GM23338 (cell line): ENCODE measurements at regions not wholly inside any gene's neighbourhood (a gene's known extent, or its start where the extent isn't known, plus 50 kb on each side); places are given as distances from the start of the nearest gene placed in this dataset.
A peak's percentile ranks its signal among the peaks of the same experiment; 100 is the strongest.

Experiments used
- ATAC-seq: fragments of 200-7000 bp; cut with Tn5 transposase; 3 replicates; pipeline ENCODE4 v1.9.1; 2020
- DNase-seq: peaks from one replicate; pipeline ENCODE4 v3.0.0-alpha.2; 2015; ENCODE audit warnings: low spot score
- H2AFZ ChIP-seq: fragments of 200-600 bp; sonication (generic); 2 replicates; pipeline ENCODE4 v1.8.0; 2016; ENCODE audit warnings: antibody characterized with exemption, mild to moderate bottlenecking, moderate library complexity
- H3F3A ChIP-seq: fragments of 200-600 bp; sonication (generic); replicated peaks from 2 replicates; pipeline ENCODE4 v1.8.0; 2017; ENCODE audit warnings: antibody characterized with exemption, mixed run types, low read depth
- H3K27ac ChIP-seq: fragments of 200-600 bp; sonication (generic); 2 replicates; pipeline ENCODE4 v1.6.1; 2016; ENCODE audit warnings: low read depth
- H3K27me3 ChIP-seq: fragments of 200-600 bp; sonication (generic); 2 replicates; pipeline ENCODE4 v1.8.0; 2016; ENCODE audit warnings: mild to moderate bottlenecking, mixed run types, moderate library complexity; ENCODE audit not compliant: insufficient read depth
- H3K36me3 ChIP-seq: fragments of 200-600 bp; sonication (generic); 2 replicates; pipeline ENCODE4 v1.8.0; 2016; ENCODE audit warnings: mild to moderate bottlenecking; ENCODE audit not compliant: insufficient read depth
- H3K4me1 ChIP-seq: fragments of 200-600 bp; sonication (generic); 2 replicates; pipeline ENCODE4 v1.8.0; 2016; ENCODE audit warnings: mild to moderate bottlenecking, moderate library complexity; ENCODE audit not compliant: insufficient read depth
- H3K4me2 ChIP-seq: fragments of 200-600 bp; sonication (generic); 2 replicates; pipeline ENCODE4 v1.7.1; 2017; ENCODE audit warnings: mixed run types
- H3K4me3 ChIP-seq: fragments of 200-600 bp; sonication (generic); 2 replicates; pipeline ENCODE4 v1.6.1; 2016; ENCODE audit warnings: mixed run types
- H3K79me2 ChIP-seq: fragments of 200-600 bp; sonication (generic); replicated peaks from 2 replicates; pipeline ENCODE4 v1.8.0; 2017; ENCODE audit warnings: mild to moderate bottlenecking; ENCODE audit not compliant: insufficient read depth
- H3K9me2 ChIP-seq: fragments of 200-600 bp; sonication (generic); 2 replicates; pipeline ENCODE4 v1.8.0; 2017; ENCODE audit not compliant: insufficient read depth
- H4K20me1 ChIP-seq: fragments of 200-600 bp; sonication (generic); replicated peaks from 2 replicates; pipeline ENCODE4 v1.8.0; 2017; ENCODE audit warnings: mild to moderate bottlenecking; ENCODE audit not compliant: insufficient read depth
- H3K27ac Mint-ChIP-seq: 2 replicates; pipeline ENCODE4 v1.8.0; 2020; ENCODE audit warnings: inconsistent platforms, mild to moderate bottlenecking, moderate library complexity, mixed read lengths
- H3K27me3 Mint-ChIP-seq: 3 replicates; pipeline ENCODE4 v1.8.0; 2022; ENCODE audit warnings: low read depth, mild to moderate bottlenecking, moderate library complexity, mixed read lengths, inconsistent platforms; ENCODE audit not compliant: insufficient read depth, poor library complexity
- H3K36me3 Mint-ChIP-seq: 3 replicates; pipeline ENCODE4 v1.8.0; 2021; ENCODE audit warnings: low read depth, mild to moderate bottlenecking, inconsistent platforms, moderate library complexity, mixed read lengths
- H3K4me1 Mint-ChIP-seq: 3 replicates; pipeline ENCODE4 v1.8.0; 2020; ENCODE audit warnings: mild to moderate bottlenecking, inconsistent platforms, mixed read lengths
- H3K4me3 Mint-ChIP-seq: 3 replicates; pipeline ENCODE4 v1.8.0; 2021; ENCODE audit warnings: moderate library complexity, mild to moderate bottlenecking, inconsistent platforms, mixed read lengths
- H3K9me3 Mint-ChIP-seq: 3 replicates; pipeline ENCODE4 v1.8.0; 2020; ENCODE audit warnings: moderate library complexity, mild to moderate bottlenecking, inconsistent platforms, mixed read lengths
- EZH2 ChIP-seq: fragments of 200-600 bp; sonication (generic); IDR thresholded peaks from one replicate; pipeline ENCODE4 v1.8.0; 2017; ENCODE audit warnings: antibody characterized with exemption, mild to moderate bottlenecking, low read depth; ENCODE audit not compliant: unreplicated experiment
- NANOG ChIP-seq: IDR thresholded peaks from 2 replicates; pipeline ENCODE4 v1.6.1; 2016; ENCODE audit warnings: antibody characterized with exemption, borderline replicate concordance
- STAT1 ChIP-seq: IDR thresholded peaks from one replicate; pipeline ENCODE4 v1.6.1; 2016; ENCODE audit warnings: antibody characterized with exemption; ENCODE audit not compliant: unreplicated experiment
- ZNF114 ChIP-seq: fragments of 250-450 bp; sonication (Bioruptor Pico); IDR thresholded peaks from 2 replicates; pipeline ENCODE4 v1.5.0; 2020; ENCODE audit warnings: mild to moderate bottlenecking, moderate library complexity
- ZNF331 ChIP-seq: fragments of 250-450 bp; sonication (Bioruptor Pico); IDR thresholded peaks from 2 replicates; pipeline ENCODE4 v1.5.0; 2020; ENCODE audit warnings: low read depth, mild to moderate bottlenecking, moderate library complexity
- TF ChIP-seq, protein P1 (sequence below), 2 experiments: fragments of 200-600 bp in 1 of 2; sonication (generic) in 1 of 2; conservative IDR thresholded peaks; 2 replicates each; pipeline versions ENCODE4 v1.5.1 to v1.6.1; 2016 to 2017; ENCODE audit warnings: antibody characterized with exemption in 2 of 2, low read depth in 2 of 2, mild to moderate bottlenecking in 2 of 2, moderate library complexity in 1 of 2
- TF ChIP-seq, protein P2 (sequence below): IDR thresholded peaks from one replicate; pipeline ENCODE4 v1.6.1; 2018; ENCODE audit warnings: antibody characterized with exemption; ENCODE audit not compliant: unreplicated experiment
- TF ChIP-seq, protein P3 (sequence below): fragments of 250-450 bp; sonication (Bioruptor Pico); IDR thresholded peaks from 2 replicates; pipeline ENCODE4 v1.5.0; 2020; ENCODE audit warnings: mild to moderate bottlenecking, moderate library complexity

DNA sequence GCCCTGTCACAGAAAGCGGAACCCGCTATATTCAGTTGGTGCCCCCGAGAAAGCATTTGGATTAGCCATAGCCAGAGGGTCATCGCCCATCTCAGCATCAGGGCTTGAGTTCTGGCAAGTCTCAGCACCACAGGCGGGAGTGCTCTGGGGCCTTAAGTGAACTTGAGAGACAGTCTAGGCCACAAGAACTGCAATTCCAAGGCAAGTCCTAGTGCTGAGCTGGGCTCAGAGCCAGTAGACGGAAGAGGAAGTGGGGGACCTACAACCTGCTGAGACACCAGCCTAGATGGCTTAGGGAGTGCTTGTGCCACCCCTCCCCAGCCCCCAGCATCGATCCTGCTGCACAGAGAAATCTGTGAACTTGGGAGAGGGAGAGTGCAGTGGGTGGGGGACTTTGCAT is 594.9 kb downstream of the CCDC171 start:
- Mint-ChIP-seq H3K27ac (no peak overlapping the region), H3K4me1 (peaks cover 5% of the 10 kb centered on the region), H3K27me3 (peaks cover 2% of the 10 kb centered on the region), H3K4me3 (no peak overlapping the region), H3K36me3 (no peaks in the 10 kb centered on the region), H3K9me3 (no peaks in the 10 kb centered on the region)
- no peak for ATAC-seq
- H3K27me3 ChIP-seq, result no peaks in the 10 kb centered on the region
- no peaks in the 10 kb centered on the region for H3F3A ChIP-seq
- no peak overlapping the region for H3K4me3 ChIP-seq
- H3K4me1 ChIP-seq, result no peaks in the 10 kb centered on the region
- H4K20me1 ChIP-seq, result no peaks in the 10 kb centered on the region
- no peak overlapping the region for H3K27ac ChIP-seq
- no peak for TF ChIP-seq STAT1
- TF ChIP-seq, protein P1, sequence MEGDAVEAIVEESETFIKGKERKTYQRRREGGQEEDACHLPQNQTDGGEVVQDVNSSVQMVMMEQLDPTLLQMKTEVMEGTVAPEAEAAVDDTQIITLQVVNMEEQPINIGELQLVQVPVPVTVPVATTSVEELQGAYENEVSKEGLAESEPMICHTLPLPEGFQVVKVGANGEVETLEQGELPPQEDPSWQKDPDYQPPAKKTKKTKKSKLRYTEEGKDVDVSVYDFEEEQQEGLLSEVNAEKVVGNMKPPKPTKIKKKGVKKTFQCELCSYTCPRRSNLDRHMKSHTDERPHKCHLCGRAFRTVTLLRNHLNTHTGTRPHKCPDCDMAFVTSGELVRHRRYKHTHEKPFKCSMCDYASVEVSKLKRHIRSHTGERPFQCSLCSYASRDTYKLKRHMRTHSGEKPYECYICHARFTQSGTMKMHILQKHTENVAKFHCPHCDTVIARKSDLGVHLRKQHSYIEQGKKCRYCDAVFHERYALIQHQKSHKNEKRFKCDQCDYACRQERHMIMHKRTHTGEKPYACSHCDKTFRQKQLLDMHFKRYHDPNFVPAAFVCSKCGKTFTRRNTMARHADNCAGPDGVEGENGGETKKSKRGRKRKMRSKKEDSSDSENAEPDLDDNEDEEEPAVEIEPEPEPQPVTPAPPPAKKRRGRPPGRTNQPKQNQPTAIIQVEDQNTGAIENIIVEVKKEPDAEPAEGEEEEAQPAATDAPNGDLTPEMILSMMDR (conservative IDR thresholded peaks at IDR 0.05; ENCODE audit: low read depth in 2 of 2), result no peak
- no peak for TF ChIP-seq NANOG
- H2AFZ ChIP-seq, result peak overlapping the region; percentile 47; the same call in 1 of the 2 replicates
- H3K4me2 ChIP-seq, result no peak overlapping the region
- no peaks in the 10 kb centered on the region for H3K36me3 ChIP-seq
- no peaks in the 10 kb centered on the region for H3K9me2 ChIP-seq
- DNase-seq, result no peak
- no peaks in the 10 kb centered on the region for H3K79me2 ChIP-seq

DNA sequence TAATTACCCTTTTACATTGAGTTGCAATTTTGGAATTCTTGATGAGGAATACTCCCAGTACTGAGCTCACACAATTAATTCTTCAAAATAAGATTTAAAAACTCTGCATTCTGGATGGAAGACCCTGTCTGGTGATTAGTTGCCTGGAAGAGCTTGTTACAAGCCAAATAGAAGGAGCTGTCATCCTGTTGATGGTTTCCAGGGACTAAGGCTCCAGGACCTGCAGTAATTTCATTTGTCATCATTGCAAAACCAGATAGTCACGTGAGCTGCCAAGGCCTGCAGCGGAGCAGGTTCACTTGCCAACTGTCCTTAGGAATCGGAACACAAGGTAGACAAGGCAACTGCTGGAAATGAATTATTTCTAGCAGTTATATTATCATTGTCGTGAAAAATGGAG is 597.7 kb downstream of the CCDC171 start:
- Mint-ChIP-seq H3K9me3 (no peaks in the 10 kb centered on the region), H3K36me3 (no peaks in the 10 kb centered on the region), H3K4me3 (no peak overlapping the region), H3K27ac (no peak overlapping the region), H3K4me1 (peaks cover 12% of the 10 kb centered on the region), H3K27me3 (peaks cover 15% of the 10 kb centered on the region)
- Histone ChIP-seq H3K4me1 (no peaks in the 10 kb centered on the region), H4K20me1 (no peaks in the 10 kb centered on the region), H3K27me3 (peaks cover 13% of the 10 kb centered on the region), H2AFZ (no peak overlapping the region), H3K4me3 (no peak overlapping the region), H3K36me3 (no peaks in the 10 kb centered on the region), H3F3A (no peaks in the 10 kb centered on the region), H3K4me2 (no peak overlapping the region), H3K9me2 (no peaks in the 10 kb centered on the region), H3K79me2 (no peaks in the 10 kb centered on the region), H3K27ac (no peak overlapping the region)
- no peak for ATAC-seq
- no peak for DNase-seq
- TF ChIP-seq, protein P1 (conservative IDR thresholded peaks at IDR 0.05; ENCODE audit: low read depth in 2 of 2), result no peak
- TF ChIP-seq NANOG, result no peak
- no peak for TF ChIP-seq ZNF331 (CRISPR knock-in tag)
- no peak for TF ChIP-seq ZNF114 (CRISPR knock-in tag)
- no peak for TF ChIP-seq EZH2
- TF ChIP-seq, protein P2, sequence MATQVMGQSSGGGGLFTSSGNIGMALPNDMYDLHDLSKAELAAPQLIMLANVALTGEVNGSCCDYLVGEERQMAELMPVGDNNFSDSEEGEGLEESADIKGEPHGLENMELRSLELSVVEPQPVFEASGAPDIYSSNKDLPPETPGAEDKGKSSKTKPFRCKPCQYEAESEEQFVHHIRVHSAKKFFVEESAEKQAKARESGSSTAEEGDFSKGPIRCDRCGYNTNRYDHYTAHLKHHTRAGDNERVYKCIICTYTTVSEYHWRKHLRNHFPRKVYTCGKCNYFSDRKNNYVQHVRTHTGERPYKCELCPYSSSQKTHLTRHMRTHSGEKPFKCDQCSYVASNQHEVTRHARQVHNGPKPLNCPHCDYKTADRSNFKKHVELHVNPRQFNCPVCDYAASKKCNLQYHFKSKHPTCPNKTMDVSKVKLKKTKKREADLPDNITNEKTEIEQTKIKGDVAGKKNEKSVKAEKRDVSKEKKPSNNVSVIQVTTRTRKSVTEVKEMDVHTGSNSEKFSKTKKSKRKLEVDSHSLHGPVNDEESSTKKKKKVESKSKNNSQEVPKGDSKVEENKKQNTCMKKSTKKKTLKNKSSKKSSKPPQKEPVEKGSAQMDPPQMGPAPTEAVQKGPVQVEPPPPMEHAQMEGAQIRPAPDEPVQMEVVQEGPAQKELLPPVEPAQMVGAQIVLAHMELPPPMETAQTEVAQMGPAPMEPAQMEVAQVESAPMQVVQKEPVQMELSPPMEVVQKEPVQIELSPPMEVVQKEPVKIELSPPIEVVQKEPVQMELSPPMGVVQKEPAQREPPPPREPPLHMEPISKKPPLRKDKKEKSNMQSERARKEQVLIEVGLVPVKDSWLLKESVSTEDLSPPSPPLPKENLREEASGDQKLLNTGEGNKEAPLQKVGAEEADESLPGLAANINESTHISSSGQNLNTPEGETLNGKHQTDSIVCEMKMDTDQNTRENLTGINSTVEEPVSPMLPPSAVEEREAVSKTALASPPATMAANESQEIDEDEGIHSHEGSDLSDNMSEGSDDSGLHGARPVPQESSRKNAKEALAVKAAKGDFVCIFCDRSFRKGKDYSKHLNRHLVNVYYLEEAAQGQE, result no peak
- TF ChIP-seq, protein P3, sequence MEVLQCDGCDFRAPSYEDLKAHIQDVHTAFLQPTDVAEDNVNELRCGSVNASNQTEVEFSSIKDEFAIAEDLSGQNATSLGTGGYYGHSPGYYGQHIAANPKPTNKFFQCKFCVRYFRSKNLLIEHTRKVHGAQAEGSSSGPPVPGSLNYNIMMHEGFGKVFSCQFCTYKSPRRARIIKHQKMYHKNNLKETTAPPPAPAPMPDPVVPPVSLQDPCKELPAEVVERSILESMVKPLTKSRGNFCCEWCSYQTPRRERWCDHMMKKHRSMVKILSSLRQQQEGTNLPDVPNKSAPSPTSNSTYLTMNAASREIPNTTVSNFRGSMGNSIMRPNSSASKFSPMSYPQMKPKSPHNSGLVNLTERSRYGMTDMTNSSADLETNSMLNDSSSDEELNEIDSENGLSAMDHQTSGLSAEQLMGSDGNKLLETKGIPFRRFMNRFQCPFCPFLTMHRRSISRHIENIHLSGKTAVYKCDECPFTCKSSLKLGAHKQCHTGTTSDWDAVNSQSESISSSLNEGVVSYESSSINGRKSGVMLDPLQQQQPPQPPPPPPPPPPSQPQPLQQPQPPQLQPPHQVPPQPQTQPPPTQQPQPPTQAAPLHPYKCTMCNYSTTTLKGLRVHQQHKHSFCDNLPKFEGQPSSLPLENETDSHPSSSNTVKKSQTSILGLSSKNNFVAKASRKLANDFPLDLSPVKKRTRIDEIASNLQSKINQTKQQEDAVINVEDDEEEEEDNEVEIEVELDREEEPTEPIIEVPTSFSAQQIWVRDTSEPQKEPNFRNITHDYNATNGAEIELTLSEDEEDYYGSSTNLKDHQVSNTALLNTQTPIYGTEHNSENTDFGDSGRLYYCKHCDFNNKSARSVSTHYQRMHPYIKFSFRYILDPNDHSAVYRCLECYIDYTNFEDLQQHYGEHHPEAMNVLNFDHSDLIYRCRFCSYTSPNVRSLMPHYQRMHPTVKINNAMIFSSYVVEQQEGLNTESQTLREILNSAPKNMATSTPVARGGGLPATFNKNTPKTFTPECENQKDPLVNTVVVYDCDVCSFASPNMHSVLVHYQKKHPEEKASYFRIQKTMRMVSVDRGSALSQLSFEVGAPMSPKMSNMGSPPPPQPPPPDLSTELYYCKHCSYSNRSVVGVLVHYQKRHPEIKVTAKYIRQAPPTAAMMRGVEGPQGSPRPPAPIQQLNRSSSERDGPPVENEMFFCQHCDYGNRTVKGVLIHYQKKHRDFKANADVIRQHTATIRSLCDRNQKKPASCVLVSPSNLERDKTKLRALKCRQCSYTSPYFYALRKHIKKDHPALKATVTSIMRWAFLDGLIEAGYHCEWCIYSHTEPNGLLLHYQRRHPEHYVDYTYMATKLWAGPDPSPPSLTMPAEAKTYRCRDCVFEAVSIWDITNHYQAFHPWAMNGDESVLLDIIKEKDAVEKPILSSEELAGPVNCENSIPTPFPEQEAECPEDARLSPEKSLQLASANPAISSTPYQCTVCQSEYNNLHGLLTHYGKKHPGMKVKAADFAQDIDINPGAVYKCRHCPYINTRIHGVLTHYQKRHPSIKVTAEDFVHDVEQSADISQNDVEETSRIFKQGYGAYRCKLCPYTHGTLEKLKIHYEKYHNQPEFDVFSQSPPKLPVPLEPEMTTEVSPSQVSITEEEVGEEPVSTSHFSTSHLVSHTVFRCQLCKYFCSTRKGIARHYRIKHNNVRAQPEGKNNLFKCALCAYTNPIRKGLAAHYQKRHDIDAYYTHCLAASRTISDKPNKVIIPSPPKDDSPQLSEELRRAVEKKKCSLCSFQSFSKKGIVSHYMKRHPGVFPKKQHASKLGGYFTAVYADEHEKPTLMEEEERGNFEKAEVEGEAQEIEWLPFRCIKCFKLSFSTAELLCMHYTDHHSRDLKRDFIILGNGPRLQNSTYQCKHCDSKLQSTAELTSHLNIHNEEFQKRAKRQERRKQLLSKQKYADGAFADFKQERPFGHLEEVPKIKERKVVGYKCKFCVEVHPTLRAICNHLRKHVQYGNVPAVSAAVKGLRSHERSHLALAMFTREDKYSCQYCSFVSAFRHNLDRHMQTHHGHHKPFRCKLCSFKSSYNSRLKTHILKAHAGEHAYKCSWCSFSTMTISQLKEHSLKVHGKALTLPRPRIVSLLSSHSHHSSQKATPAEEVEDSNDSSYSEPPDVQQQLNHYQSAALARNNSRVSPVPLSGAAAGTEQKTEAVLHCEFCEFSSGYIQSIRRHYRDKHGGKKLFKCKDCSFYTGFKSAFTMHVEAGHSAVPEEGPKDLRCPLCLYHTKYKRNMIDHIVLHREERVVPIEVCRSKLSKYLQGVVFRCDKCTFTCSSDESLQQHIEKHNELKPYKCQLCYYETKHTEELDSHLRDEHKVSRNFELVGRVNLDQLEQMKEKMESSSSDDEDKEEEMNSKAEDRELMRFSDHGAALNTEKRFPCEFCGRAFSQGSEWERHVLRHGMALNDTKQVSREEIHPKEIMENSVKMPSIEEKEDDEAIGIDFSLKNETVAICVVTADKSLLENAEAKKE (CRISPR knock-in tag), result no peak
- no peak for TF ChIP-seq STAT1
